H1 (cell line): ENCODE measurements at regions not wholly inside any gene's neighbourhood (a gene's known extent, or its start where the extent isn't known, plus 50 kb on each side); places are given as distances from the start of the nearest gene placed in this dataset.
A peak's percentile ranks its signal among the peaks of the same experiment; 100 is the strongest.

Source experiments
- CTCF ChIA-PET: fragments of 300-600 bp; sonication (Branson Sonifier 250); formaldehyde crosslinking; loops from one replicate; lab custom pipeline; 2021; ENCODE audit not compliant: partially characterized antibody; lab: Charles Lee
- POLR2A ChIA-PET: fragments of 300-600 bp; sonication (Branson Sonifier 250); formaldehyde crosslinking; loops from one replicate; lab custom pipeline; 2021; ENCODE audit warnings: inconsistent platforms; ENCODE audit not compliant: partially characterized antibody; lab: Charles Lee
- DNase-seq, 2 experiments: peaks; one replicate each; pipeline versions ENCODE4 v3.0.0 to v3.0.0-alpha.2; 2010 to 2022; ENCODE audit warnings: low spot score in 2 of 2, low read depth in 1 of 2, mixed read lengths in 1 of 2
- FAIRE-seq: peaks from 2 replicates; lab custom pipeline; 2011; peaks lifted over from hg19 to GRCh38; lab: Jason Lieb, UNC
- H2AFZ ChIP-seq: 2 replicates; pipeline ENCODE4 v1.8.1; 2012; ENCODE audit warnings: low read length, inconsistent platforms
- H2AK5ac ChIP-seq: 2 replicates; pipeline ENCODE4 v1.6.1; 2013; ENCODE audit warnings: low read depth, low read length
- H2BK120ac ChIP-seq: replicated peaks from 2 replicates; pipeline ENCODE3; 2013; ENCODE audit warnings: low read depth, low read length, inconsistent platforms
- H2BK12ac ChIP-seq: 2 replicates; pipeline ENCODE4 v1.6.1; 2013; ENCODE audit warnings: low read depth, low read length
- H2BK15ac ChIP-seq: 2 replicates; pipeline ENCODE4 v1.6.1; 2013; ENCODE audit warnings: low read length
- H2BK20ac ChIP-seq: 2 replicates; pipeline ENCODE4 v1.6.1; 2013; ENCODE audit warnings: low read length
- H2BK5ac ChIP-seq: 2 replicates; pipeline ENCODE4 v1.6.1; 2013; ENCODE audit warnings: low read depth, low read length
- H3K14ac ChIP-seq: 2 replicates; pipeline ENCODE4 v1.6.1; 2013; ENCODE audit warnings: inconsistent platforms; ENCODE audit not compliant: insufficient read length
- H3K18ac ChIP-seq: 2 replicates; pipeline ENCODE4 v1.6.1; 2013; ENCODE audit warnings: low read length; ENCODE audit errors: extremely low read depth
- H3K23ac ChIP-seq: 2 replicates; pipeline ENCODE4 v1.6.1; 2013; ENCODE audit warnings: inconsistent platforms; ENCODE audit not compliant: insufficient read length
- H3K23me2 ChIP-seq: 2 replicates; pipeline ENCODE4 v1.6.1; 2013; ENCODE audit warnings: low read depth, low read length
- H3K27ac ChIP-seq: 2 replicates; pipeline ENCODE4 v1.6.1; 2011; ENCODE audit warnings: low read depth, low read length, inconsistent platforms
- H3K27me3 ChIP-seq, 4 experiments: replicated peaks in 1 of 4; 1 replicate in 1 of 4; 2 replicates in 3 of 4; pipeline versions ENCODE4 v1.6.1 to v1.8.1; 2011 to 2013; ENCODE audit warnings: low read length in 3 of 4, mild to moderate bottlenecking in 3 of 4, inconsistent platforms in 2 of 4, mixed read lengths in 2 of 4, moderate library complexity in 1 of 4; ENCODE audit not compliant: control insufficient read depth in 3 of 4, insufficient read depth in 3 of 4; ENCODE audit errors: extremely low read depth in 1 of 4
- H3K36me3 ChIP-seq, 4 experiments: 2 replicates each; pipeline versions ENCODE4 v1.6.1 to v1.8.1; 2011 to 2013; ENCODE audit warnings: mild to moderate bottlenecking in 4 of 4, low read length in 3 of 4, moderate library complexity in 2 of 4, control low read depth in 1 of 4, inconsistent platforms in 1 of 4; ENCODE audit not compliant: insufficient read depth in 4 of 4, control insufficient read depth in 2 of 4
- H3K4ac ChIP-seq: replicated peaks from 2 replicates; pipeline ENCODE3; 2013; ENCODE audit warnings: low read length, low read depth, mixed read lengths, inconsistent platforms; ENCODE audit not compliant: insufficient read length
- H3K4me1 ChIP-seq, 4 experiments: replicated peaks in 1 of 4; 1 replicate in 1 of 4; 2 replicates in 3 of 4; pipeline versions ENCODE4 v1.6.1 to v1.8.1; 2011 to 2013; ENCODE audit warnings: low read length in 3 of 4, inconsistent platforms in 2 of 4, mixed read lengths in 1 of 4; ENCODE audit not compliant: insufficient read depth in 4 of 4, control insufficient read depth in 3 of 4
- H3K4me2 ChIP-seq, 2 experiments: 2 replicates each; pipeline versions ENCODE4 v1.6.1 to v1.8.1; 2011 to 2013; ENCODE audit warnings: low read depth in 2 of 2, low read length in 2 of 2, control low read depth in 1 of 2, inconsistent platforms in 1 of 2, mild to moderate bottlenecking in 1 of 2; ENCODE audit not compliant: insufficient read depth in 1 of 2
- H3K4me3 ChIP-seq, 4 experiments: fragments of 200-600, 300-600 bp in 1 of 4; sonication (generic), shearing (Covaris generic), sonication (Bioruptor Twin) in 1 of 4; 2 replicates each; pipeline versions ENCODE4 v1.5.1 to v1.8.1; 2011 to 2016; ENCODE audit warnings: low read length in 4 of 4, low read depth in 3 of 4, control low read depth in 2 of 4, inconsistent platforms in 2 of 4, mild to moderate bottlenecking in 2 of 4, mixed read lengths in 1 of 4, moderate library complexity in 1 of 4; ENCODE audit not compliant: insufficient read depth in 2 of 4; ENCODE audit errors: extremely low read depth in 1 of 4
- H3K56ac ChIP-seq: replicated peaks from 2 replicates; pipeline ENCODE3; 2013; ENCODE audit warnings: low read depth, mild to moderate bottlenecking, mixed read lengths, low read length, inconsistent platforms; ENCODE audit not compliant: insufficient read length
- H3K79me1 ChIP-seq: 2 replicates; pipeline ENCODE4 v1.6.1; 2013; ENCODE audit warnings: low read depth, low read length, control low read depth
- H3K79me2 ChIP-seq, 2 experiments: 2 replicates each; pipeline versions ENCODE4 v1.6.1 to v1.8.1; 2012 to 2013; ENCODE audit warnings: low read length in 2 of 2, mild to moderate bottlenecking in 2 of 2, inconsistent platforms in 1 of 2; ENCODE audit not compliant: insufficient read depth in 2 of 2, control insufficient read depth in 1 of 2
- H3K9ac ChIP-seq, 4 experiments: replicated peaks in 1 of 4; 1 replicate in 1 of 4; 2 replicates in 3 of 4; pipeline versions ENCODE4 v1.6.1 to v1.8.1; 2011 to 2013; ENCODE audit warnings: low read depth in 3 of 4, low read length in 3 of 4, control low read depth in 2 of 4, mild to moderate bottlenecking in 2 of 4, moderate library complexity in 2 of 4, inconsistent platforms in 1 of 4; ENCODE audit errors: extremely low read depth in 1 of 4
- H3K9me3 ChIP-seq, 2 experiments: 2 replicates each; pipeline versions ENCODE4 v1.6.1 to v1.8.1; 2012 to 2013; ENCODE audit warnings: mild to moderate bottlenecking in 2 of 2, moderate library complexity in 2 of 2, control low read depth in 1 of 2, inconsistent platforms in 1 of 2, low read depth in 1 of 2, low read length in 1 of 2, mixed read lengths in 1 of 2; ENCODE audit not compliant: insufficient read depth in 2 of 2
- H4K20me1 ChIP-seq, 2 experiments: replicated peaks in 1 of 2; 2 replicates each; pipeline versions ENCODE3 to v1.8.1; 2011 to 2013; ENCODE audit warnings: inconsistent platforms in 2 of 2, low read length in 2 of 2, mild to moderate bottlenecking in 1 of 2; ENCODE audit not compliant: insufficient read depth in 2 of 2, control insufficient read depth in 1 of 2
- H4K5ac ChIP-seq: 2 replicates; pipeline ENCODE4 v1.6.1; 2013; ENCODE audit warnings: low read length, low read depth, mixed read lengths, inconsistent platforms; ENCODE audit not compliant: insufficient read length
- H4K8ac ChIP-seq: 2 replicates; pipeline ENCODE4 v1.8.0; 2013; ENCODE audit warnings: mild to moderate bottlenecking, moderate library complexity, low read length, inconsistent platforms; ENCODE audit not compliant: insufficient read depth; ENCODE audit errors: extremely low read depth
- H4K91ac ChIP-seq: replicated peaks from 2 replicates; pipeline ENCODE3; 2013; ENCODE audit warnings: low read length, mixed read lengths, inconsistent platforms; ENCODE audit not compliant: insufficient read length
- CREB1 ChIP-seq: IDR thresholded peaks from 2 replicates; pipeline ENCODE4 v1.6.1; 2012; ENCODE audit warnings: inconsistent platforms
- EGR1 ChIP-seq: IDR thresholded peaks from 2 replicates; pipeline ENCODE4 v1.6.1; 2011; ENCODE audit warnings: low read depth, low read length, borderline replicate concordance
- SP2 ChIP-seq: IDR thresholded peaks from 2 replicates; pipeline ENCODE4 v1.6.1; 2012; ENCODE audit warnings: mild to moderate bottlenecking, low read length, inconsistent platforms
- SRF ChIP-seq: IDR thresholded peaks from 2 replicates; pipeline ENCODE4 v1.6.1; 2011; ENCODE audit warnings: mild to moderate bottlenecking, low read depth, low read length, moderate library complexity
- WGBS, 2 experiments: shearing (Covaris generic) in 1 of 2; methylation state at CpG; one replicate each; pipeline versions ENCODE4 v1.1.6 to v1.1.7; 2013 to 2015; ENCODE audit warnings: low lambda C conversion rate in 2 of 2, mixed read lengths in 2 of 2, inconsistent platforms in 1 of 2, low coverage in 1 of 2, missing lambda C conversion rate in 1 of 2; ENCODE audit not compliant: insufficient replicate concordance in 2 of 2, insufficient coverage in 1 of 2, insufficient read length in 1 of 2; ENCODE audit errors: extremely low coverage in 1 of 2, missing lambda C conversion rate in 1 of 2; 5-methylcytosine and 5-hydroxymethylcytosine counted together

GRCh38 chr3:181844211-181844610 is 132.5 kb downstream of the SOX2 start:
- H2BK5ac ChIP-seq = no peak overlapping the region
- no peaks in the 10 kb centered on the region for H3K79me2 ChIP-seq
- peaks cover 0 to 3% (median under 1%) of the 10 kb centered on the region in 4 experiments; a peak in 2 of 7 replicates for H3K4me1 ChIP-seq
- POLR2A ChIA-PET = no interaction called here
- H3K14ac ChIP-seq = no peak overlapping the region
- no peak overlapping the region for H3K27ac ChIP-seq
- no peak overlapping the region for H2BK20ac ChIP-seq
- H3K4ac ChIP-seq = no peak overlapping the region
- no peaks in the 10 kb centered on the region for H3K27me3 ChIP-seq
- H4K20me1 ChIP-seq = no peaks in the 10 kb centered on the region
- H3K9ac ChIP-seq = no peak overlapping the region
- H3K79me1 ChIP-seq = no peaks in the 10 kb centered on the region
- H3K18ac ChIP-seq = no peak overlapping the region
- no peak overlapping the region for H4K91ac ChIP-seq
- WGBS, 2 experiments = 90% methylated on average over 3 of the region's 3 CpGs; no CpG with 5 or more reads in 1 of the 2 experiments
- no peak overlapping the region for H2BK12ac ChIP-seq
- no peak overlapping the region for H2BK120ac ChIP-seq
- H2AFZ ChIP-seq = peak overlapping the region; percentile 68
- no peak for DNase-seq
- CTCF ChIA-PET = interaction anchor here (0.6 kb wide), 1 partner anchor 605 kb away, joined by 3 read pairs; no protein-coding TSS in a partner anchor
- TF ChIP-seq CREB1 (no peak), SRF (no peak), SP2 (no peak), EGR1 (no peak)
- H4K5ac ChIP-seq = no peak overlapping the region
- no peak overlapping the region for H3K56ac ChIP-seq
- no peak overlapping the region for H2AK5ac ChIP-seq
- no peak overlapping the region for H3K4me2 ChIP-seq
- H3K36me3 ChIP-seq = no peaks in the 10 kb centered on the region
- H4K8ac ChIP-seq = no peak overlapping the region
- FAIRE-seq = no peak
- no peak overlapping the region for H3K4me3 ChIP-seq
- no peaks in the 10 kb centered on the region for H3K23me2 ChIP-seq
- H2BK15ac ChIP-seq = no peak overlapping the region; the same call in 1 of the 2 replicates
- H3K9me3 ChIP-seq = no peaks in the 10 kb centered on the region
- H3K23ac ChIP-seq = no peak overlapping the region
